Putamen (tissue), 1 donor: ENCODE measurements at regions not wholly inside any gene's neighbourhood (a gene's known extent, or its start where the extent isn't known, plus 50 kb on each side); places are given as distances from the start of the nearest gene placed in this dataset.

Experiments used
- DNase-seq: peaks from one replicate; pipeline ENCODE4 v3.0.0-alpha.2; 2016; ENCODE audit warnings: low spot score

DNA sequence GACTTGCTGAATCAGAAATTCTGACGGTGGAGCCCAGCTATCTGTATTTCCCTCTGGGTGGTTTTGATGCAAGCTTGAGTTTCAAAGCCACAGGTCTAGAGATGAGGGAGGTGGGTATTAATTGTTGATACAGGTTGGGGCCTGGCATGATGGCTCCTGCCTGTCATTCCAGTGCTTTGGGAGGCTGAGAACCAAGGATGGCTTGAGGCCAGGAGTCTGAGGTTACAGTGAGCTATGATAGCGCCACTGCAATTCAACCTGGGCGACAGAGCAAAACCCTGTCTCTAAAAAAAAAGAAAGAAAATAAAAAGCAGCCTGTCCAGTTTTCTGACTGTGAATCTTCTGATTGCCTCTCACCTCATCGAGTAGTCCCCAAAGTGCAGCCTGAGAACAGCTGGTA lies 184.8 kb upstream of the SASH1 start:
- no peak for DNase-seq

DNA sequence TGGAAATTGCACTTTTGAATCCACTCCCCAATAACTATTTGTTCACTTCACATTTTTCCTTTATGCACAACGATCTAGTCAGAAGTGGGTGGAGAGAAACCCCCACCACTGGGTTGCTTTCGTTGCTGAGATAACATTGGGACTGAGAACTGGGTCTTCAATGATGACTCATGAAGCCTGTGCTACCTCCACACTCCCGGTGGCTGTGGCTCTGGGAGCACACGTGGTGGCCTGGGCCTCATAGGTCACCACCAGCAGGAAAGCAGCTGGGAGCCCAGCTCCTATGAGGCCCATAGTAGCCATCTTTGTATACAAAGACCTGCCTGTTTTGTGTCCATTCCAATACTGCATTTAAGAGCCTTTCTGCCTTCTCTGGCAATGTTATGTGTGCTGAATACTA lies 178.0 kb upstream of the SASH1 start:
- DNase-seq, result no peak

DNA sequence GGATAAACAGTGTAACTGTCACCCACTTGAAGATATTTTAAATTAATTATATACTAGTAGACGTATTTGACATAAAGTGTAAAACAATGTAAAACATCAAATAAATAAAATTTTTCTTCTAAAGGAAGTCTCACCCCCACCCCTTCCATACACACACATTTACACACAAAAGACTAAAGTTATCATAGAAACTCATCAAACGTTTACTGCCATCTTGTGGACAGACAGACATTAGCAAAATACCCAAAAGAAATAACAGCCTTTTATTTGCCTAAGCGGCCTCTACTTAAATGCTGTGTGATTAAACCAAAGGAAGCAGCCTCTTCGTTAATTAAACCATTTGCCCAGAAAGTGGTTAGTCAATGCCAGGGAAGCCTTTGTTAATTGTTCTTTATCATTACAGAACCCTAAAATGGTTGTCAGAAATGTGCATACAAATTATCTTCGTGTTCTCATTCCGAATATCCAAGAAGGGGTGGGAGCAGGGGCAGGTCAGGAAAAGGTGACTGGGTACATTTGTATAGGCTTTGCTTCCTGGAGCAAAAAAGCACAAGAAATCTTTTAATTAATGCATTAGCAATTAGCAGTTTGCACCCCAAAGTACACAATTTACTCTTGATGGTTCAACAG lies 176.2 kb upstream of the SASH1 start:
- DNase-seq, result peak; percentile 51

- no peak for DNase-seq
Measured at GRCh38 chr6:148169706-148170105, 172.9 kb upstream of the SASH1 start.

DNA sequence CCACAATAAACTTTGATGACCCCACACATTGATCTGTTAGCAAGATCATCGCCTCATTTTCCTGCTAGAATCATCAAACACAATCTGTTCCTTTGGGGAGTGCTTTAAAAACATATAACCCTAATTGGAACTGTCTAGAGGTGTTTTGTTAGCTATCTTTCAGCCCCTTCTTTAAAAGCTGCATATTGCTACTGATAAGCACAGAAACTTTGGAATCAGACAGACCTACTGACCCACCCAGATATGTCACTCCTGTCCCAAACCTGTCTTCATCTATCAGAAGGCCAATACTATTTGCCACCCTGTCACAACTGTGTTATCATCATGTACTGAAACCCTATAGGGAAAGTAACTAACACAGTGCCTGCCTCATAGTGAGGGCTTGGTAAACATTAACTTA lies 172.4 kb upstream of the SASH1 start:
- DNase-seq, result no peak

- no peak for DNase-seq
Measured at GRCh38 chr6:148173548-148173947, 169.1 kb upstream of the SASH1 start.

GRCh38 chr6:148175550-148176188 lies 167.0 kb upstream of the SASH1 start:
- no peak for DNase-seq

GRCh38 chr6:148177589-148178233 lies 164.9 kb upstream of the SASH1 start:
- peak; percentile 46 for DNase-seq

DNA sequence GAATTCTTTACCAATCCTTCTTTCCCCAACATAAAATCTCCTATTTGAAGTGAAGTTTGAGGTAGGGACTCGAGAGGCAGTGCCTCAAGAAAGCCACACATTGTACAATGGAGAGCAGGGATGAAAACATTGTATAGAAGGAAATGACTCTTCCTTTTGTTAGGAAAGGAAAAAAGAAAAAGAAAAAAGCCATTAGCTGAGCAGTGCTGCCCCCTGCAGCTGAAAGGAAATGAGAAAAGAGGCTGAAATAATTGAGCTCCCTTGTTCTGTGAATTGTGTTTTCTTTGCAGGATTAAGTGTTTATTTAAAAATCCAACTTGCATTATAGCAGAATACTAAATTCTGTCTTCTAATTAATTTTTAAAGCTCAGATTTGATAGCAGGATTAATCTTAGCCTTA lies 162.9 kb upstream of the SASH1 start:
- peak; percentile 21 for DNase-seq

- DNase-seq, result no peak
Measured at GRCh38 chr6:148182378-148182777, 160.3 kb upstream of the SASH1 start.

- no peak for DNase-seq
Measured at GRCh38 chr6:148183776-148184175, 158.9 kb upstream of the SASH1 start.

DNA sequence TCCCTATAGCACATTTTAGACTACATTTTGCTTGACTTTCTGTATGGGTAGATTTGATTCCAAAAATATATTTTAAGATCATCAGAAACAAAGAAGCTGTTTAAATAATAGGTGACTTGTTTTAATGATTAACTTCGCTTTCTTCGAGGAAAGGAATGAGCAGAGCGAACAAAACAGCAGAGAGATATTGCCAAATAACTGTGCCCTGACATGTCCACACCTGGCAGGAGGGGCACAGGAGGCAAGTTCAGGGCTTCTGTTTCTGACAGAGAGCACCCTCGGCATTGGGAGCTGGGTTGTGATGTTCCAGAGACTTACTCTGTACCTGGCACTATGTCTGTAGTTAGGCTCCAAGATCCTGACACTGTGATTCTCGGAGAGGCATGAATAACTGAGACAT lies 155.7 kb upstream of the SASH1 start:
- no peak for DNase-seq

- DNase-seq, result no peak
Measured at GRCh38 chr6:148192310-148192709, 150.3 kb upstream of the SASH1 start.

GRCh38 chr6:148193063-148193680 lies 149.5 kb upstream of the SASH1 start:
- DNase-seq, result no peak

GRCh38 chr6:148195511-148195910 lies 147.1 kb upstream of the SASH1 start:
- DNase-seq, result no peak

DNA sequence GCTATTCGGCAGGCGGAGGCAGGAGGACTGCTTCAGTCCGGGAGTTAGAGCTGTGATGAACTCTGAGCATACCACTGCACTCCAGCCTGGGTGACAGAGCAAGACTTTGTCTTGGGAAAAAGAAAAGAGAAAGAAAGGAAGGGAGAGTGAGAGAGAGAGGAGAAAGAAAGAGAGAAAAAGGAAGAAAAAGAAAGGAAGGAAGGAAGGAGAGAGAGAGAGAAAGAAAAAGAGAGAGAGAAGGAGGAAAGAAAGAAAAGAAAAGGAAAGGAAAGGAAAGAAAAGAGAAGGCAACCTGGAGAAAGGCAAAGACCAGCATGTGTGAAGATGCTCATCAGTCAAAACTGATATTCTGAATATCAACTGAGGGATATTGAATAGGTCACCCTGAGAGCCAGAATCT lies 143.1 kb upstream of the SASH1 start:
- DNase-seq, result no peak

- peak; percentile 40 for DNase-seq
Measured at GRCh38 chr6:148200293-148200692, 142.3 kb upstream of the SASH1 start.

DNA sequence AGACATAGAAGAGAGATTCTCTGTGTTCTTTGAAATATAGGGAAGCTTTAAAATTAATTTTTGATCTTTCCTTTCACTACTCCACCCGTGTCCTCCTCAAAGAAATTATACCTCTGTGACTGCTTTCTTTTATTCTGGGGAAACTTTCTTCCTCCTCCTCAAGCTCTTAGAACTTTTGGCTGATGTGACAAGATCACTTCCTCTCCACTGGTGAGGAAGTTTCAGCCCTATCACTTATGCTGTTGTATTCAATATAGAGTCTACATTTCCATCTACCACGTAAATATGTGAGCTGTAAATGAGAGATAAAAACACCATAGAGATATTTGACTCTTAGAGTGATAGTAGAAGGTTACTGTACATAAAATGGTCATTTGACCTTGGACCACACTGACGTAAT lies 141.9 kb upstream of the SASH1 start:
- DNase-seq, result no peak

GRCh38 chr6:148203281-148203925 lies 139.2 kb upstream of the SASH1 start:
- no peak for DNase-seq

GRCh38 chr6:148203970-148204369 lies 138.7 kb upstream of the SASH1 start:
- no peak for DNase-seq

GRCh38 chr6:148208298-148208697 lies 134.3 kb upstream of the SASH1 start:
- DNase-seq, result no peak

- no peak for DNase-seq
Measured at GRCh38 chr6:148211777-148212324, 130.8 kb upstream of the SASH1 start.
